Skeletal muscle tissue (tissue), 3 donors: ENCODE measurements at regions not wholly inside any gene's neighbourhood (a gene's known extent, or its start where the extent isn't known, plus 50 kb on each side); places are given as distances from the start of the nearest gene placed in this dataset.
"Not testable (repeated sequence)": the region's sequence is repeated elsewhere in the genome, so short reads cannot be mapped to it uniquely, and the experiment has no call there.

ENCODE experiments used
- H3K27ac ChIP-seq: one replicate; pipeline ENCODE4 v1.7.0; 2013; ENCODE audit warnings: mild to moderate bottlenecking, low read depth, low read length, inconsistent platforms
- H3K27me3 ChIP-seq, 3 donors: one replicate each; pipeline ENCODE4 v1.7.0; 2013; ENCODE audit warnings: low read length in 3 of 3; ENCODE audit not compliant: control insufficient read depth in 3 of 3, insufficient read depth in 3 of 3
- H3K36me3 ChIP-seq, 3 donors: one replicate each; pipeline ENCODE4 v1.7.0; 2013; ENCODE audit warnings: low read length in 3 of 3; ENCODE audit not compliant: control insufficient read depth in 3 of 3, insufficient read depth in 3 of 3
- H3K4me1 ChIP-seq, 3 donors: one replicate each; pipeline ENCODE4 v1.7.0; 2013; ENCODE audit warnings: low read length in 3 of 3, mild to moderate bottlenecking in 3 of 3; ENCODE audit not compliant: control insufficient read depth in 3 of 3, insufficient read depth in 3 of 3
- H3K4me3 ChIP-seq, 3 donors: one replicate each; pipeline ENCODE4 v1.7.0; 2013; ENCODE audit warnings: low read length in 3 of 3
- H3K9ac ChIP-seq, 3 donors: one replicate each; pipeline ENCODE4 v1.7.0; 2013; ENCODE audit warnings: low read length in 3 of 3, mild to moderate bottlenecking in 3 of 3, moderate library complexity in 2 of 3, low read depth in 1 of 3
- H3K9me3 ChIP-seq, 3 donors: one replicate each; pipeline ENCODE4 v1.7.0; 2013; ENCODE audit warnings: low read length in 3 of 3; ENCODE audit not compliant: control insufficient read depth in 3 of 3
- donor health status: Osteomylitis.

GRCh38 chr1:30085811-30086770 is 637.3 kb downstream of the MATN1 start:
- no peak overlapping the region for H3K27ac ChIP-seq
- no peak overlapping the region for H3K9ac ChIP-seq
- peaks cover 12 to 20% (median 18%) of the 10 kb centered on the region in 3 donors for H3K4me1 ChIP-seq
- no peaks in the 10 kb centered on the region for H3K9me3 ChIP-seq
- H3K4me3 ChIP-seq: no peak overlapping the region
- H3K27me3 ChIP-seq: peaks cover 4 to 14% (median 10%) of the 10 kb centered on the region in 3 donors
- H3K36me3 ChIP-seq: no peaks in the 10 kb centered on the region

- Histone ChIP-seq H3K9me3 (no peaks in the 10 kb centered on the region), H3K4me3 (no peak overlapping the region), H3K4me1 (peaks cover 12 to 20% (median 18%) of the 10 kb centered on the region in 3 donors), H3K9ac (no peak overlapping the region), H3K27ac (no peak overlapping the region), H3K36me3 (no peaks in the 10 kb centered on the region), H3K27me3 (peaks cover 4 to 14% (median 7%) of the 10 kb centered on the region in 3 donors)
Measured at GRCh38 chr1:30084909-30085571, 638.3 kb downstream of the MATN1 start.

- no peak overlapping the region for H3K4me3 ChIP-seq
- H3K9me3 ChIP-seq: no peaks in the 10 kb centered on the region
- H3K27me3 ChIP-seq: peaks cover 4 to 11% (median 7%) of the 10 kb centered on the region in 3 donors
- H3K36me3 ChIP-seq: no peaks in the 10 kb centered on the region
- H3K27ac ChIP-seq: peak overlapping the region; percentile 42
- H3K9ac ChIP-seq: no peak overlapping the region
- peaks cover 12 to 20% (median 18%) of the 10 kb centered on the region in 3 donors for H3K4me1 ChIP-seq
Measured at GRCh38 chr1:30083800-30084464, 639.5 kb downstream of the MATN1 start.

DNA sequence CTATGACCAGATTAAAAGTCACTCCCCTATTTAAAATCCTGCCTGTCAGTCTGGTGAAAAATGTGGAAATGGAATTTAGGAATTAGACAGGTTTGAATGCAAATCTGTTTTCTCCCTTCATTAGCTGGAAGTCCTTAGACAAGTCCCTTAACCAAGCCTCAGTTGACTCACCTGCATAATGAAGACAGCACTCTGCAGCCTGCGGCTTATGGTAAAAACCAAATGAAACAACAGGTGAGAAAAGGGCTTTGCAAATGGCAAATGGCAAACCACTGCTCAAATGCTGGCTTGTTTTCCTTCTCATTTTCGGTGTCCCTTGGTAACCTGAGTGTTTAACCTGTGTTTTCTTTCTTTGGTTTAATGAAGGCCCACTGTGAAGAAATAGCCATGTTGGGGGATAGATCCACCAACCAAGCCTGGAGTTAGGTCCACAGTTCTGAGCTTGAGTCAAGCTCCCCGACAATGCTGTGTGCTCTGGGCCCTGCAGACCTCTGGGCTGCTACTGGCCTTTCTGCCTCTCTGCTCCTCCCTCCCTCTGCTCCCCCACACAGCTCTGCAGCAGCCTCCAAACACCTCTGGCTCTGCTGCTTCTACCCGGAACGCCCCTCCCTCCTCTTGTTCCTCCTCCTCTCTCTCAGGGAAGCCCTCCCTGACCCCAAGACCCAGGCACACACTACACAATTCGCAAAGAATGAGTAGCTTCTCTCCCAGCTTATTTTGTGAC is 641.8 kb downstream of the MATN1 start:
- no peaks in the 10 kb centered on the region for H3K9me3 ChIP-seq
- H3K27ac ChIP-seq: no peak overlapping the region
- no peak overlapping the region for H3K4me3 ChIP-seq
- no peak overlapping the region for H3K9ac ChIP-seq
- H3K4me1 ChIP-seq: peaks cover 12 to 20% (median 18%) of the 10 kb centered on the region in 3 donors
- no peaks in the 10 kb centered on the region for H3K36me3 ChIP-seq
- H3K27me3 ChIP-seq: peaks cover 2 to 11% (median 4%) of the 10 kb centered on the region in 3 donors

GRCh38 chr1:30075916-30076315 is 647.5 kb downstream of the MATN1 start:
- H3K9me3 ChIP-seq, H3K27ac ChIP-seq, H3K4me3 ChIP-seq, H3K4me1 ChIP-seq, H3K9ac ChIP-seq, H3K36me3 ChIP-seq, H3K27me3 ChIP-seq: not testable (repeated sequence)

DNA sequence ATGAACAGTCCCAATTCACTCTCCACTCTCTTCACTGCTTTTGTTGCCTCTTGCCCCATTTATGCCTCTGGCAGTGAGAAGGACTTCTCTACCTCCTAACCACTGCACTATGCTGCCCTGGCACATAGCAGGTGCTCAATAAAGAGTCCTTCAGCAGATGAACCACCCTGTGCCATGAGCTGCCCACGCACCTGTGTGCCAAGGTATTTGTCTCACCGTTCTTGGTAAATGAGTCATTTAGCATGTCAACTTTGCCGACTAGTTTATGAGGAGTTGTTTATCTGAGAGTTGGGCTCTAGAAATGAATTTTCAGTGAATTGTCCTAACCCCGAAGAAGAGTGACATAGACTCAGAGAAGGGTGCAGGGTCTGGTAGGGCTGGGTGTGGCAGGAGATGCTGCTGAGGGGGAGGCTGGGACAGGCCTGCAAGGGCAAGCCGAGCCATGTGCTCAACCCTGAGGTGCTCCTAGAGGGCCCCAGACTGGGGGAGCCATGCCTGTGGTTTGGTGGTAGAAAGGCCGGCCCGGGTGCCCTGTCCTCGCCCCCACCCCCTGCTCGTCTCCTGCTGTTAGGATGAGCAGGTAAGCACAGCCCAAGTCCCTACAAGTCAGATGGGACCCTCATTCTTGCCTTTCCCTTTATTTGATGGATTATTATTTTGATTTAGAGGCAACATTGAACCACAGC is 654.5 kb downstream of the MATN1 start:
- H3K4me1 ChIP-seq: no peaks in the 10 kb centered on the region
- no peak overlapping the region for H3K4me3 ChIP-seq
- no peaks in the 10 kb centered on the region for H3K36me3 ChIP-seq
- no peak overlapping the region for H3K9ac ChIP-seq
- no peaks in the 10 kb centered on the region for H3K9me3 ChIP-seq
- no peak overlapping the region for H3K27ac ChIP-seq
- H3K27me3 ChIP-seq: peaks cover 0 to 8% (median 5%) of the 10 kb centered on the region in 3 donors

- Histone ChIP-seq H3K4me1 (no peaks in the 10 kb centered on the region), H3K27me3 (peaks cover 0 to 12% (median 5%) of the 10 kb centered on the region in 3 donors)
Measured at GRCh38 chr1:30064547-30064946, 658.8 kb downstream of the MATN1 start.

GRCh38 chr1:30063621-30064280 is 659.6 kb downstream of the MATN1 start:
- no peak overlapping the region for H3K4me3 ChIP-seq
- H3K9ac ChIP-seq: no peak overlapping the region
- H3K27me3 ChIP-seq: peaks cover 0 to 12% (median 5%) of the 10 kb centered on the region in 3 donors
- no peaks in the 10 kb centered on the region for H3K9me3 ChIP-seq
- no peaks in the 10 kb centered on the region for H3K36me3 ChIP-seq
- H3K4me1 ChIP-seq: no peaks in the 10 kb centered on the region
- no peak overlapping the region for H3K27ac ChIP-seq

More at GRCh38 chr1:30064547-30064946, 658.8 kb downstream of the MATN1 start:
- Histone ChIP-seq H3K27ac (no peak overlapping the region), H3K36me3 (no peaks in the 10 kb centered on the region), H3K9ac (no peak overlapping the region), H3K9me3 (no peaks in the 10 kb centered on the region), H3K4me3 (no peak overlapping the region)
